Neural cell (in vitro differentiated cells): ENCODE measurements at regions not wholly inside any gene's neighbourhood (a gene's known extent, or its start where the extent isn't known, plus 50 kb on each side); places are given as distances from the start of the nearest gene placed in this dataset.

Experiments
- H2AFZ ChIP-seq: fragments of 200-600, 300-800 bp; sonication (generic), shearing (Covaris generic); 2 replicates; pipeline ENCODE4 v1.6.0; 2014; ENCODE audit warnings: low read depth, mild to moderate bottlenecking, antibody characterized with exemption, low read length, moderate library complexity
- H3F3A ChIP-seq: fragments of 200-600 bp; shearing (Covaris generic); 2 replicates; pipeline ENCODE4 v1.6.1; 2016; ENCODE audit warnings: mild to moderate bottlenecking, moderate library complexity, mixed read lengths, antibody characterized with exemption, low read length; ENCODE audit not compliant: insufficient read depth, poor library complexity, severe bottlenecking
- H3K27ac ChIP-seq: fragments of 200-600, 300-800 bp; sonication (generic), shearing (Covaris generic); 2 replicates; pipeline ENCODE4 v1.5.1; 2014; ENCODE audit warnings: mild to moderate bottlenecking, low read length, moderate library complexity
- H3K27me3 ChIP-seq: fragments of 300-800, 200-600 bp; sonication (generic), shearing (Covaris generic); 2 replicates; pipeline ENCODE4 v1.6.0; 2014; ENCODE audit warnings: mild to moderate bottlenecking, low read depth, low read length, moderate library complexity; ENCODE audit not compliant: insufficient read depth
- H3K36me3 ChIP-seq: fragments of 300-800, 200-600 bp; sonication (generic), shearing (Covaris generic); 2 replicates; pipeline ENCODE4 v1.5.1; 2014; ENCODE audit warnings: mild to moderate bottlenecking, antibody characterized with exemption, low read length, moderate library complexity; ENCODE audit not compliant: insufficient read depth
- H3K4me2 ChIP-seq: fragments of 300-800, 200-600 bp; sonication (generic), shearing (Covaris generic); 2 replicates; pipeline ENCODE4 v1.6.0; 2014; ENCODE audit warnings: mild to moderate bottlenecking, low read length
- H3K4me3 ChIP-seq: fragments of 300-800, 200-600 bp; sonication (generic), shearing (Covaris generic); 2 replicates; pipeline ENCODE4 v1.5.1; 2014; ENCODE audit warnings: mild to moderate bottlenecking, low read length, moderate library complexity
- H3K79me2 ChIP-seq: fragments of 200-600 bp; shearing (Covaris generic); replicated peaks from 2 replicates; pipeline ENCODE4 v1.6.0; 2014; ENCODE audit warnings: mild to moderate bottlenecking, low read length, moderate library complexity; ENCODE audit not compliant: insufficient read depth
- H3K9ac ChIP-seq: fragments of 300-800, 200-600 bp; sonication (generic), shearing (Covaris generic); 2 replicates; pipeline ENCODE4 v1.6.1; 2016; ENCODE audit warnings: mild to moderate bottlenecking, low read length, mixed read lengths
- H3K9me2 ChIP-seq: fragments of 200-600 bp; shearing (Covaris generic); 2 replicates; pipeline ENCODE4 v1.6.1; 2016; ENCODE audit warnings: mild to moderate bottlenecking, low read length, mixed read lengths; ENCODE audit not compliant: insufficient read depth
- H3K9me3 ChIP-seq: fragments of 200-600, 300-800 bp; sonication (generic), shearing (Covaris generic); 2 replicates; pipeline ENCODE4 v1.6.1; 2016; ENCODE audit warnings: mild to moderate bottlenecking, mixed run types, low read length, moderate library complexity, mixed read lengths
- H4K20me1 ChIP-seq: fragments of 200-600 bp; shearing (Covaris generic); 2 replicates; pipeline ENCODE4 v1.6.1; 2016; ENCODE audit warnings: mild to moderate bottlenecking, mixed run types; ENCODE audit not compliant: insufficient read depth
- CTCF ChIP-seq: fragments of 450-650 bp; IDR thresholded peaks from 2 replicates; pipeline ENCODE4 v1.5.1; 2014; ENCODE audit warnings: antibody characterized with exemption, mild to moderate bottlenecking, moderate library complexity; ENCODE audit not compliant: poor library complexity, severe bottlenecking
- EP300 ChIP-seq: fragments of 450-650 bp; conservative IDR thresholded peaks from 2 replicates; pipeline ENCODE4 v1.6.1; 2014; ENCODE audit warnings: antibody characterized with exemption, mild to moderate bottlenecking, moderate library complexity; ENCODE audit not compliant: poor library complexity, severe bottlenecking
- EZH2 ChIP-seq: fragments of 200-600, 300-800 bp; shearing (Covaris generic), sonication (generic); IDR thresholded peaks from 2 replicates; pipeline ENCODE4 v1.6.1; 2014; ENCODE audit warnings: antibody characterized with exemption, low read length, borderline replicate concordance, mild to moderate bottlenecking; ENCODE audit not compliant: insufficient read depth, poor library complexity, severe bottlenecking
- MXI1 ChIP-seq: fragments of 450-650 bp; conservative IDR thresholded peaks from 2 replicates; pipeline ENCODE4 v1.6.1; 2014; ENCODE audit warnings: antibody characterized with exemption, mild to moderate bottlenecking; ENCODE audit not compliant: poor library complexity, severe bottlenecking
- POLR2AphosphoS5 ChIP-seq: IDR thresholded peaks from 2 replicates; pipeline ENCODE4 v1.6.1; 2012
- RAD21 ChIP-seq: fragments of 450-650 bp; conservative IDR thresholded peaks from 2 replicates; pipeline ENCODE4 v1.6.1; 2014; ENCODE audit warnings: antibody characterized with exemption, mild to moderate bottlenecking, moderate library complexity
- REST ChIP-seq: IDR thresholded peaks from 2 replicates; pipeline ENCODE4 v1.6.1; 2012; ENCODE audit warnings: borderline replicate concordance
- SMC3 ChIP-seq: fragments of 450-650 bp; conservative IDR thresholded peaks from 2 replicates; pipeline ENCODE4 v1.6.1; 2014; ENCODE audit warnings: antibody characterized with exemption, mild to moderate bottlenecking, moderate library complexity; ENCODE audit not compliant: poor library complexity
- TAF1 ChIP-seq: IDR thresholded peaks from 2 replicates; pipeline ENCODE4 v1.6.1; 2012; ENCODE audit warnings: low read depth

GRCh38 chr13:44739539-44739938 is 163.4 kb upstream of the TSC22D1 start:
- Histone ChIP-seq H2AFZ (no peak overlapping the region), H3K4me2 (no peak overlapping the region), H3K9ac (no peak overlapping the region), H3K9me3 (no peaks in the 10 kb centered on the region), H3K27me3 (no peaks in the 10 kb centered on the region), H3K27ac (no peak overlapping the region), H4K20me1 (no peaks in the 10 kb centered on the region), H3K36me3 (no peaks in the 10 kb centered on the region), H3K79me2 (no peaks in the 10 kb centered on the region), H3F3A (no peaks in the 10 kb centered on the region), H3K4me3 (no peak overlapping the region), H3K9me2 (no peaks in the 10 kb centered on the region)
- TF ChIP-seq CTCF (no peak), EZH2 (no peak), TAF1 (no peak), MXI1 (no peak), EP300 (no peak), REST (no peak), SMC3 (no peak), POLR2AphosphoS5 (no peak), RAD21 (no peak)

GRCh38 chr13:44739120-44739519 is 163.0 kb upstream of the TSC22D1 start:
- H3K79me2 ChIP-seq = no peaks in the 10 kb centered on the region
- no peaks in the 10 kb centered on the region for H3F3A ChIP-seq
- no peak overlapping the region for H3K9ac ChIP-seq
- no peaks in the 10 kb centered on the region for H3K9me2 ChIP-seq
- H3K4me3 ChIP-seq = no peak overlapping the region
- no peak overlapping the region for H3K4me2 ChIP-seq
- no peaks in the 10 kb centered on the region for H3K36me3 ChIP-seq
- TF ChIP-seq CTCF = no peak
- no peak for TF ChIP-seq EZH2
- no peak overlapping the region for H3K27ac ChIP-seq
- H3K27me3 ChIP-seq = no peaks in the 10 kb centered on the region
- no peak overlapping the region for H2AFZ ChIP-seq
- H4K20me1 ChIP-seq = no peaks in the 10 kb centered on the region
- H3K9me3 ChIP-seq = no peaks in the 10 kb centered on the region
